HL-60 (cell line): ENCODE measurements at regions not wholly inside any gene's neighbourhood (a gene's known extent, or its start where the extent isn't known, plus 50 kb on each side); places are given as distances from the start of the nearest gene placed in this dataset.

Source experiments
- DNase-seq, 2 experiments: peaks; one replicate each; pipeline ENCODE4 v3.0.0-alpha.2; 2010 to 2020; ENCODE audit warnings: low read depth in 1 of 2, low spot score in 1 of 2
- H3K27ac ChIP-seq: fragments of 250-450 bp; sonication (Bioruptor Pico); replicated peaks from 2 replicates; pipeline ENCODE4 v1.5.1; 2020; ENCODE audit warnings: mild to moderate bottlenecking, moderate library complexity
- H3K27me3 ChIP-seq: fragments of 250-450 bp; sonication (Bioruptor Pico); 2 replicates; pipeline ENCODE4 v1.5.1; 2021; ENCODE audit warnings: mild to moderate bottlenecking, moderate library complexity; ENCODE audit not compliant: insufficient read depth, poor library complexity, severe bottlenecking
- H3K4me3 ChIP-seq: replicated peaks from 2 replicates; pipeline ENCODE4 v1.5.1; 2011; ENCODE audit warnings: mild to moderate bottlenecking, control low read depth, low read length; ENCODE audit not compliant: insufficient read depth
- GABPA ChIP-seq: IDR thresholded peaks from 2 replicates; pipeline ENCODE4 v1.6.1; 2012; ENCODE audit warnings: low read depth
- POLR2AphosphoS5 ChIP-seq: IDR thresholded peaks from 2 replicates; pipeline ENCODE4 v1.6.1; 2012; ENCODE audit warnings: low read depth
- REST ChIP-seq: IDR thresholded peaks from 2 replicates; pipeline ENCODE4 v1.6.1; 2012; ENCODE audit warnings: low read depth; ENCODE audit not compliant: insufficient replicate concordance
- SPI1 ChIP-seq: IDR thresholded peaks from 2 replicates; pipeline ENCODE4 v1.6.1; 2012; ENCODE audit warnings: low read depth, mild to moderate bottlenecking, borderline replicate concordance
- TF ChIP-seq, protein P1 (sequence below): IDR thresholded peaks from one replicate; pipeline ENCODE4 v1.5.1; 2011; ENCODE audit warnings: low read length, control low read depth, inconsistent platforms; ENCODE audit not compliant: insufficient read depth

GRCh38 chr5:7995688-7996294 lies 126.8 kb downstream of the MTRR start:
- no peak overlapping the region for H3K27ac ChIP-seq
- no peaks in the 10 kb centered on the region for H3K27me3 ChIP-seq
- DNase-seq: no peak
- H3K4me3 ChIP-seq: no peak overlapping the region
- TF ChIP-seq REST (no peak), POLR2AphosphoS5 (no peak), SPI1 (no peak), GABPA (no peak)
- TF ChIP-seq, protein P1, sequence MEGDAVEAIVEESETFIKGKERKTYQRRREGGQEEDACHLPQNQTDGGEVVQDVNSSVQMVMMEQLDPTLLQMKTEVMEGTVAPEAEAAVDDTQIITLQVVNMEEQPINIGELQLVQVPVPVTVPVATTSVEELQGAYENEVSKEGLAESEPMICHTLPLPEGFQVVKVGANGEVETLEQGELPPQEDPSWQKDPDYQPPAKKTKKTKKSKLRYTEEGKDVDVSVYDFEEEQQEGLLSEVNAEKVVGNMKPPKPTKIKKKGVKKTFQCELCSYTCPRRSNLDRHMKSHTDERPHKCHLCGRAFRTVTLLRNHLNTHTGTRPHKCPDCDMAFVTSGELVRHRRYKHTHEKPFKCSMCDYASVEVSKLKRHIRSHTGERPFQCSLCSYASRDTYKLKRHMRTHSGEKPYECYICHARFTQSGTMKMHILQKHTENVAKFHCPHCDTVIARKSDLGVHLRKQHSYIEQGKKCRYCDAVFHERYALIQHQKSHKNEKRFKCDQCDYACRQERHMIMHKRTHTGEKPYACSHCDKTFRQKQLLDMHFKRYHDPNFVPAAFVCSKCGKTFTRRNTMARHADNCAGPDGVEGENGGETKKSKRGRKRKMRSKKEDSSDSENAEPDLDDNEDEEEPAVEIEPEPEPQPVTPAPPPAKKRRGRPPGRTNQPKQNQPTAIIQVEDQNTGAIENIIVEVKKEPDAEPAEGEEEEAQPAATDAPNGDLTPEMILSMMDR: no peak

DNA sequence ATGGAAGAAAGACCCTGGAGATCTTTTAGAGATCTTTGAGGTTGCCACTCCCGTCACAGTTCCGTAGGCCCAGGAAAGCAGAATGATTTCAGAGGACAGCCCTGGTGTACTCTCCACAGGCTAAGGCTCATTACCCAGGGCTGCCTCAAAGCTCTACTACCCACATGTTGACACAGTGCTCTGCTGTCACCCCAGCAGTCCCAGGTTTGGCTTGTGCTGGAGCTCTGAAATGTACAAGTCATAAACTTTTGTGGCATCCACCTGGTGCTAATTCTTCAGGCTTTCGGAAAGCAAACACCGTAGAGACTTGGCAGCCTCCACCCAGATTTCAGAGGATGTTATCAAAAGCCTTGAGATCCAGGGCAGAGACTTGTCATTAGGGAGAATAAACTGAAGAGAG lies 136.5 kb downstream of the MTRR start:
- Histone ChIP-seq H3K27me3 (no peaks in the 10 kb centered on the region), H3K4me3 (no peak overlapping the region), H3K27ac (no peak overlapping the region)
- TF ChIP-seq SPI1: no peak
- TF ChIP-seq GABPA: no peak
- no peak for TF ChIP-seq POLR2AphosphoS5
- TF ChIP-seq, protein P1: no peak
- no peak for TF ChIP-seq REST
- no peak for DNase-seq

DNA sequence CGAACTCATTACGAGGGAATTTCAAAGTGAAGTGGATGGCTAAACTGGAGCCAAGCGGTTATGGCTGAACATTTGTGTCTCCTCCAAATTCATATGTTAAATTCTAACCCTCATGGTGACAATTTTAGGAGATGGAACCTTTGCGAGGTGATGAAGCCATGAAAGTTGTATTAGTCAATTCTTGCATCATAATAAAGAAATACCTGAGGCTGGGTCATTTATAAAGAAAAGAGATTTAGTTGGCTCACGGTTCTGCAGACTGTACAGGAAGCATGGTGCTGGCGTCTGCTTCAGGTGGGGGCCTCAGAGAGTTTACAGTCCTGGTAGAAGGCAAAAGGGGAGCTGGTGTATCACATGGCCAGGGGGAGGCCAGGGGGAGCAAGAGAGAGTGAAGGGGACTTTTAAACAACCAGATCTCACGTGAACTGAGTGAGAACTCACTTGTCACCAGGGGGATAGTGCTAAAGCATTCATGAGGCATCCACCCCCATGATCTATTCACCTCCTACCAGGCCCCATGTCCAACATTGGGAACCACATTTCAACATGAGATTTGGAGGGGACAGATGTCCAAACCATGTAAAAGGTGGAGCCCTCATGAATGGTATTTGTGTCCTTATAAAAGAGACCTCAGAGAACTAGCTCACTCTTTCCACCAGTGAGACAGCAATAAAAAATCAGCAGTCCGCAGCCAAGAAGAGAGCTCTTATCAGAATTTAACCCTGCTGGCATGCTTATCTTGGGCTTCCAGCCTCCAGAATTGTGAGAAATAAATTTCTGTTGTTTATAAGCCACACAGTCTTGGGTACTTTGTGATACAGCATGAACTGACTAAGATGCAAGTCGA lies 143.4 kb downstream of the MTRR start:
- DNase-seq: no peak

More for the DNA sequence above, 143.4 kb downstream of the MTRR start:
- no peak overlapping the region for H3K27ac ChIP-seq
- H3K4me3 ChIP-seq: no peak overlapping the region
- H3K27me3 ChIP-seq: no peaks in the 10 kb centered on the region
- TF ChIP-seq GABPA: no peak
- no peak for TF ChIP-seq POLR2AphosphoS5
- no peak for TF ChIP-seq SPI1
- TF ChIP-seq, protein P1: no peak
- no peak for TF ChIP-seq REST
